Lower leg skin (tissue), 4 donors: ENCODE measurements at regions not wholly inside any gene's neighbourhood (a gene's known extent, or its start where the extent isn't known, plus 50 kb on each side); places are given as distances from the start of the nearest gene placed in this dataset.

Source experiments
- DNase-seq, 2 donors: peaks; one replicate each; pipeline ENCODE4 v3.0.0-alpha.2; 2019; ENCODE audit warnings: low spot score in 2 of 2
- H3K4me3 ChIP-seq: fragments of 200-600 bp; sonication (generic); 2 replicates; pipeline ENCODE4 v1.5.1; 2017; ENCODE audit warnings: mild to moderate bottlenecking, low read depth; ENCODE audit not compliant: poor library complexity, severe bottlenecking
- POLR2A ChIP-seq, 2 donors: fragments of 450-650 bp; IDR thresholded peaks; one replicate each; pipeline ENCODE4 v1.6.1; 2016 to 2017; ENCODE audit warnings: antibody characterized with exemption in 2 of 2, mild to moderate bottlenecking in 1 of 2, moderate library complexity in 1 of 2
- WGBS, 2 donors: methylation state at CpG; one replicate each; pipeline ENCODE4 v1.1.5; 2018; 5-methylcytosine and 5-hydroxymethylcytosine counted together
- intact Hi-C: fragments of 100-400 bp; cut with DNase I; formaldehyde crosslinking; loops from one replicate; pipeline ENCODE4 v1.15.0; 2023; ENCODE audit warnings: low total_unique reads
- TF ChIP-seq, protein P1 (sequence below), 3 donors: fragments of 450-650 bp; IDR thresholded peaks; one replicate each; pipeline ENCODE4 v1.5.1; 2016; ENCODE audit warnings: antibody characterized with exemption in 3 of 3, mild to moderate bottlenecking in 3 of 3, moderate library complexity in 2 of 3

DNA sequence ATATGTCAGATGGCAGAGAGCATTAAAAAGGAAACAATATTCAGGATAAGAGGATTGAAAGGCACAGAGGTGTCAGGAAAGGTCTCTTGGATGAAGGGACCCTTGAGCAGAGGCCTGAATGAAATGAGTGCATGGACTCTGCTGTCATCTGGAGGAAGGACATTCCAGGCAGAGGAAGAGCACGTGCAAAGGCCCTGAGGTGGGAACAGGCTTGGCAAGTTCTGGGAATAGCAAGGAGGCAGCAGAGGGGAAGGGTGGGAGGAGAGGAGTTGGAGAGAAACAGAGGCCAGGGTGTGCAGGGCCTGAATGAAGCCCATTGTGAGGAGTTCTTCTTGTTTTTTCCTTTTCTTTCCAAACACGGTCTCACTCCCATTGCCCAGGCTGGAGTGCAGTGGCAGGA, 59.0 kb upstream of the RUNX3 start:
- intact Hi-C loops, result no loop called here
- H3K4me3 ChIP-seq, result no peak overlapping the region
- WGBS, 2 donors, result 65 to 76% methylated on average over 2 of the region's 2 CpGs
- no peak for DNase-seq
- TF ChIP-seq, protein P1, sequence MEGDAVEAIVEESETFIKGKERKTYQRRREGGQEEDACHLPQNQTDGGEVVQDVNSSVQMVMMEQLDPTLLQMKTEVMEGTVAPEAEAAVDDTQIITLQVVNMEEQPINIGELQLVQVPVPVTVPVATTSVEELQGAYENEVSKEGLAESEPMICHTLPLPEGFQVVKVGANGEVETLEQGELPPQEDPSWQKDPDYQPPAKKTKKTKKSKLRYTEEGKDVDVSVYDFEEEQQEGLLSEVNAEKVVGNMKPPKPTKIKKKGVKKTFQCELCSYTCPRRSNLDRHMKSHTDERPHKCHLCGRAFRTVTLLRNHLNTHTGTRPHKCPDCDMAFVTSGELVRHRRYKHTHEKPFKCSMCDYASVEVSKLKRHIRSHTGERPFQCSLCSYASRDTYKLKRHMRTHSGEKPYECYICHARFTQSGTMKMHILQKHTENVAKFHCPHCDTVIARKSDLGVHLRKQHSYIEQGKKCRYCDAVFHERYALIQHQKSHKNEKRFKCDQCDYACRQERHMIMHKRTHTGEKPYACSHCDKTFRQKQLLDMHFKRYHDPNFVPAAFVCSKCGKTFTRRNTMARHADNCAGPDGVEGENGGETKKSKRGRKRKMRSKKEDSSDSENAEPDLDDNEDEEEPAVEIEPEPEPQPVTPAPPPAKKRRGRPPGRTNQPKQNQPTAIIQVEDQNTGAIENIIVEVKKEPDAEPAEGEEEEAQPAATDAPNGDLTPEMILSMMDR (IDR thresholded peaks at IDR 0.05), result no peak
- TF ChIP-seq POLR2A (IDR thresholded peaks at IDR 0.05), result no peak

DNA sequence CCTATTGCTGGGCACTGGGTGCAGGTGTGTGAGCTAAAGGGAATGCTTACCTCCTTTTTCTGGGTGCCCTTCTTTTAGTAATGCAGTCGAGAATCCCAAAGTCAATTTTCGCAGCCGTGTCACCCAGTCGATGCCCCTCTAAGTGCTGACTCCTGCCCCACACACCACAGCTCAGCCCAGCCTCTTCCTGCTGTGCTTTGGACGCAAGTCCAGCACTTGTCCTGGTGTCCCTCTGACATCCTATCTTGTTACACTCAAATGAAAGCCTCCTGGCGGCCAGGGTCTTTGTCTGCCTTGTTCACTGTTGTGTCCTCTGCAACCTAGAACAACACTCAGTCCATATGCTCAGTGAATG, 58.5 kb upstream of the RUNX3 start:
- no peak for TF ChIP-seq POLR2A (IDR thresholded peaks at IDR 0.05)
- TF ChIP-seq, protein P1 (IDR thresholded peaks at IDR 0.05), result no peak
- 90 to 92% methylated on average over 6 of the region's 6 CpGs for WGBS, 2 donors
- intact Hi-C loops, result no loop called here
- no peak for DNase-seq
- no peak overlapping the region for H3K4me3 ChIP-seq

DNA sequence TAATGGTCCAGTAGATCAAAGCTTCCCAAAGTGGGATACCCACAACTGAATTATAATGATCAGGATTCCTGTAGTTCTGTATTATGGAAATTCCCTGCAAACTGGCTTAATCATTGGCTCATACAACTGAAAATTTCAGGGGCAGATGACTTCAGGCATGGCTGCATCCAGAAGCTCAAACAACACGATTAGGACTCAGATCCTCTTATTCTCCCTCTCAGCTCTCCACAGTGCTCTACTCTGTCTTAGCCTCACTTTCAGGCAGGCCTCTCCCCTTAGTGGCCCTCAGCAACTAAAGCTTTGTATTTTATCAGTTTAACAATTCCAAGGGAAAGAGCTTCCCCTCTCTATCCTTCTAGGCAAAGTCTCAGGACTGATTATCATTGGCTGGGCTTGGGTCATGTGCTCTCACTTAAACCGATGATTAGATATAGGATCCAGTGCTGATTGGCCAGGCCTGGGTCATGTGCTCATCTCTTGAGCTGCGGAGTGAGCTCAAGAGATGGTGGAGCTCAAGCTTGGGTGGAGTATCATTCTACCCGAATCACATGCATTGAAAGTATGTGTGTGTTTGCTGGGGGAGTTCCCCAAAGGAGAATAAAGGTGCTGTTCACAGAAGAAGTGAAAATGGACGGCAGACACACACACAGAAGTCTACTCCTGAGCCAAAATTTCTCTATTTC, 57.9 kb upstream of the RUNX3 start:
- TF ChIP-seq, protein P1 (IDR thresholded peaks at IDR 0.05), result no peak
- no peak for TF ChIP-seq POLR2A (IDR thresholded peaks at IDR 0.05)
- 77 to 78% methylated on average over 5 of the region's 5 CpGs for WGBS, 2 donors
- no peak overlapping the region for H3K4me3 ChIP-seq

DNA sequence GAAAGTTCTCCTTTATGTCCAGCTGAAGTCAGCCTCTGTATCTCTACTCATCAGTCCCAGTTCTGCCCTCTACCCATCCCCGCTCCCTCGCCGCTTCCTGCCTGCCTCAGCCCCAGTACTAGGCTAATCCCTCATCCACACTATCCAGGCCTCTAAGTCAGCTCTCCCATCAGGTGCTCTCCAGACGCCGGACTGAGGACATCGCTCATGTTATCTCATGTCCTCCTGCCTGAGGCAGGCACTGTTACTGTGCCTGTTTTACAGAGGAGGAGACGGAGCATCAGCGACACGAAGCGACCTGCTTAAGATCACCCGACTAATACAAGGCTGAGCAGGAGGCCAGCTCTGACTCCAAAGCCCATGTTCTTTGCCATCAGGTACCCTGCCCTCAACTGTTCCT, 57.3 kb upstream of the RUNX3 start:
- 90 to 93% methylated on average over 11 of the region's 11 CpGs for WGBS, 2 donors
- DNase-seq, result no peak
- TF ChIP-seq, protein P1 (IDR thresholded peaks at IDR 0.05), result no peak
- TF ChIP-seq POLR2A (IDR thresholded peaks at IDR 0.05), result no peak
- intact Hi-C loops, result no loop called here
- H3K4me3 ChIP-seq, result no peak overlapping the region

More for the DNA sequence above, 57.9 kb upstream of the RUNX3 start:
- intact Hi-C loops, result no loop called here
- DNase-seq, result no peak

DNA sequence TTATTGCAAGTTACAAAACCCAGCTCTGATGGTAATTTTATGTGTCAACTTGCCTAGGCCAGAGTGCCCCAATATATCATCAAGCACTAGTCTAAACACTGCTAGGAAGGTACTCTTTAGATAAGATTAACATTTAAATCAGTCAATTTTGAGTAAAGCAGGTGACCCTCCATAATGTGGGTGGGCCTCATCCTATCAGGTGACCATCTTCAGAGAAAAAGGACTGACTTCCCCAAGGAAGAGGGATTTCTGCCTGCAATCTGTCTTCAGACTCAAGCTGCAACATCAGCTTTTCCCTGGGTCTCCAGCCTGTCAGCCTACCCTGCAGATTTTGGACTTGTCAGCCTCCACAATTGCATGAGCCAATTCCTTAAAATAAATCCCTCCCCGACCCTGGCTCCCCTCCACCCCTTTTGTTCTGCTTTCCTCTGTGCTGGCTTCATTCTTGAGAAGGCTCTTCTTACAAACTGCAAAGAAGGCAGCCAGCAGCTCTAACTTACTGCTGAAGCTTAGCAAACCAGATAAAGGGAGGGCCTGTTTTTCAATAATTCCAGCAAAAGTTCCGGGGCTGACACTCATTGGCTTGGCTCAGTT, 56.4 kb upstream of the RUNX3 start:
- DNase-seq, result peak in 1 of 2 donors; percentile 25
- WGBS, 2 donors, result 23 to 33% methylated on average over 2 of the region's 2 CpGs

More for the DNA sequence above, 56.4 kb upstream of the RUNX3 start:
- H3K4me3 ChIP-seq, result no peak overlapping the region
- intact Hi-C loops, result no loop called here
- TF ChIP-seq, protein P1 (IDR thresholded peaks at IDR 0.05), result no peak
- TF ChIP-seq POLR2A (IDR thresholded peaks at IDR 0.05), result no peak
